Astrocyte (in vitro differentiated cells and primary cell): ENCODE measurements at regions not wholly inside any gene's neighbourhood (a gene's known extent, or its start where the extent isn't known, plus 50 kb on each side); places are given as distances from the start of the nearest gene placed in this dataset.

ENCODE experiments used
- DNase-seq: peaks from one replicate; pipeline ENCODE4 v3.0.0-alpha.2; 2010; ENCODE audit warnings: low read depth
- FAIRE-seq: peaks from 2 replicates; lab custom pipeline; 2011; peaks lifted over from hg19 to GRCh38; lab: Jason Lieb, UNC
- H2AFZ ChIP-seq: 2 replicates; pipeline ENCODE4 v1.6.0; 2012; ENCODE audit warnings: low read depth, low read length, inconsistent platforms
- H3K27ac ChIP-seq: 2 replicates; pipeline ENCODE4 v1.5.1; 2011; ENCODE audit warnings: low read depth, low read length, inconsistent platforms
- H3K27me3 ChIP-seq: 2 replicates; pipeline ENCODE4 v1.6.0; 2011; ENCODE audit warnings: low read length, inconsistent platforms; ENCODE audit not compliant: insufficient read depth
- H3K36me3 ChIP-seq: 2 replicates; pipeline ENCODE4 v1.5.1; 2011; ENCODE audit warnings: low read length, inconsistent platforms; ENCODE audit not compliant: insufficient read depth
- H3K4me1 ChIP-seq: 2 replicates; pipeline ENCODE4 v1.5.1; 2011; ENCODE audit warnings: low read length, inconsistent platforms; ENCODE audit not compliant: insufficient read depth
- H3K4me2 ChIP-seq: 2 replicates; pipeline ENCODE4 v1.6.0; 2012; ENCODE audit warnings: low read length, inconsistent platforms
- H3K4me3 ChIP-seq: 2 replicates; pipeline ENCODE4 v1.5.1; 2011; ENCODE audit warnings: low read depth, mild to moderate bottlenecking, low read length, inconsistent platforms; ENCODE audit not compliant: insufficient read depth
- H3K79me2 ChIP-seq: 2 replicates; pipeline ENCODE4 v1.6.0; 2012; ENCODE audit warnings: mild to moderate bottlenecking, low read length, inconsistent platforms; ENCODE audit not compliant: insufficient read depth
- H3K9ac ChIP-seq: 2 replicates; pipeline ENCODE4 v1.6.0; 2012; ENCODE audit warnings: mild to moderate bottlenecking, low read length, inconsistent platforms
- H3K9me3 ChIP-seq: 2 replicates; pipeline ENCODE4 v1.5.1; 2012; ENCODE audit warnings: low read depth, mild to moderate bottlenecking, low read length, inconsistent platforms; ENCODE audit not compliant: insufficient read depth
- H4K20me1 ChIP-seq: 2 replicates; pipeline ENCODE4 v1.6.0; 2012; ENCODE audit warnings: low read length, inconsistent platforms; ENCODE audit not compliant: insufficient read depth
- H3K27ac Mint-ChIP-seq: one replicate; pipeline ENCODE4 v1.8.0; 2021; ENCODE audit warnings: mild to moderate bottlenecking, mixed read lengths; ENCODE audit not compliant: unreplicated experiment
- H3K27me3 Mint-ChIP-seq: one replicate; pipeline ENCODE4 v1.8.0; 2021; ENCODE audit warnings: low read depth, mixed read lengths; ENCODE audit not compliant: unreplicated experiment
- H3K36me3 Mint-ChIP-seq: one replicate; pipeline ENCODE4 v1.8.0; 2021; ENCODE audit warnings: low read depth, mixed read lengths; ENCODE audit not compliant: unreplicated experiment
- H3K4me1 Mint-ChIP-seq: one replicate; pipeline ENCODE4 v1.8.0; 2021; ENCODE audit warnings: low read depth, mixed read lengths; ENCODE audit not compliant: unreplicated experiment
- H3K4me3 Mint-ChIP-seq: one replicate; pipeline ENCODE4 v1.8.0; 2021; ENCODE audit warnings: mild to moderate bottlenecking, moderate library complexity, mixed read lengths; ENCODE audit not compliant: unreplicated experiment
- H3K9me3 Mint-ChIP-seq: one replicate; pipeline ENCODE4 v1.8.0; 2021; ENCODE audit warnings: mild to moderate bottlenecking, mixed read lengths; ENCODE audit not compliant: unreplicated experiment
- EZH2 ChIP-seq: IDR thresholded peaks from 2 replicates; pipeline ENCODE4 v1.6.1; 2012; ENCODE audit warnings: mild to moderate bottlenecking, low read length, inconsistent platforms; ENCODE audit not compliant: insufficient read depth
- TF ChIP-seq, protein P1 (sequence below): IDR thresholded peaks from 2 replicates; pipeline ENCODE4 v1.5.1; 2011; ENCODE audit warnings: low read depth, mild to moderate bottlenecking, inconsistent platforms, low read length, moderate library complexity; ENCODE audit not compliant: insufficient read depth

- Mint-ChIP-seq H3K36me3 (no peaks in the 10 kb centered on the region), H3K27ac (no peak overlapping the region), H3K4me1 (peaks cover 6% of the 10 kb centered on the region), H3K27me3 (no peaks in the 10 kb centered on the region), H3K9me3 (no peaks in the 10 kb centered on the region), H3K4me3 (no peak overlapping the region)
- H4K20me1 ChIP-seq = no peaks in the 10 kb centered on the region
- no peaks in the 10 kb centered on the region for H3K79me2 ChIP-seq
- H3K4me2 ChIP-seq = no peak overlapping the region
- no peaks in the 10 kb centered on the region for H3K36me3 ChIP-seq
- no peak overlapping the region for H3K4me3 ChIP-seq
- H3K9me3 ChIP-seq = no peaks in the 10 kb centered on the region
- no peak overlapping the region for H3K9ac ChIP-seq
- H3K27ac ChIP-seq = no peak overlapping the region
- TF ChIP-seq, protein P1, sequence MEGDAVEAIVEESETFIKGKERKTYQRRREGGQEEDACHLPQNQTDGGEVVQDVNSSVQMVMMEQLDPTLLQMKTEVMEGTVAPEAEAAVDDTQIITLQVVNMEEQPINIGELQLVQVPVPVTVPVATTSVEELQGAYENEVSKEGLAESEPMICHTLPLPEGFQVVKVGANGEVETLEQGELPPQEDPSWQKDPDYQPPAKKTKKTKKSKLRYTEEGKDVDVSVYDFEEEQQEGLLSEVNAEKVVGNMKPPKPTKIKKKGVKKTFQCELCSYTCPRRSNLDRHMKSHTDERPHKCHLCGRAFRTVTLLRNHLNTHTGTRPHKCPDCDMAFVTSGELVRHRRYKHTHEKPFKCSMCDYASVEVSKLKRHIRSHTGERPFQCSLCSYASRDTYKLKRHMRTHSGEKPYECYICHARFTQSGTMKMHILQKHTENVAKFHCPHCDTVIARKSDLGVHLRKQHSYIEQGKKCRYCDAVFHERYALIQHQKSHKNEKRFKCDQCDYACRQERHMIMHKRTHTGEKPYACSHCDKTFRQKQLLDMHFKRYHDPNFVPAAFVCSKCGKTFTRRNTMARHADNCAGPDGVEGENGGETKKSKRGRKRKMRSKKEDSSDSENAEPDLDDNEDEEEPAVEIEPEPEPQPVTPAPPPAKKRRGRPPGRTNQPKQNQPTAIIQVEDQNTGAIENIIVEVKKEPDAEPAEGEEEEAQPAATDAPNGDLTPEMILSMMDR = no peak
- TF ChIP-seq EZH2 = no peak
- no peak overlapping the region for H2AFZ ChIP-seq
- H3K27me3 ChIP-seq = no peaks in the 10 kb centered on the region
- DNase-seq (no peak), FAIRE-seq (no peak)
- H3K4me1 ChIP-seq = no peaks in the 10 kb centered on the region
These were observed 168.9 kb downstream of the TRIML1 start for GRCh38 chr4:188308142-188308541.

DNA sequence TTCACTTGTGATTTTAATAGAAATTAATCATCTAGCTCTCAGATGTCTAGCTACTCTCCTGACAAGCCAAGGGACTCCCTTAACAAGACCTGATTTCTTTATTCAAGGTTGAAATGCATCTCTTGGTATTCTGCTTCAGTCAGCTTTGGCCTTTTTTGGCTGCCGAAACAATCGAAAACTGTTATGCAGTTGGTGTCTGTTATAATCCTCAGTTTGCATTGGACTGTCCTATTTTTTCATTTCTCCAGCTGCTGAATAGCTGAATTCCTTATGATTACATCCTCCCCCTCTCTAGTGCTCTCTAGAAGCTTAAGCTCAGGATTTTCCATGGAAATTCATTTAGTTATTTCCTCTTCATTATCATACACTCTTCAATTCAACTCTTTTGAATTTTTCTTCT lies 177.2 kb downstream of the TRIML1 start:
- FAIRE-seq = no peak
- H3K9me3 Mint-ChIP-seq = no peaks in the 10 kb centered on the region
- Histone ChIP-seq H4K20me1 (no peaks in the 10 kb centered on the region), H3K9ac (no peak overlapping the region), H3K27me3 (no peaks in the 10 kb centered on the region), H3K4me1 (no peaks in the 10 kb centered on the region), H3K79me2 (no peaks in the 10 kb centered on the region), H3K9me3 (no peaks in the 10 kb centered on the region), H2AFZ (no peak overlapping the region), H3K36me3 (no peaks in the 10 kb centered on the region), H3K4me2 (no peak overlapping the region), H3K4me3 (no peak overlapping the region), H3K27ac (no peak overlapping the region)
- no peak overlapping the region for H3K27ac Mint-ChIP-seq
- H3K4me3 Mint-ChIP-seq = no peak overlapping the region
- H3K36me3 Mint-ChIP-seq = no peaks in the 10 kb centered on the region
- DNase-seq = no peak
- H3K27me3 Mint-ChIP-seq = no peaks in the 10 kb centered on the region
- no peak for TF ChIP-seq EZH2
- TF ChIP-seq, protein P1 = no peak
- no peaks in the 10 kb centered on the region for H3K4me1 Mint-ChIP-seq

DNA sequence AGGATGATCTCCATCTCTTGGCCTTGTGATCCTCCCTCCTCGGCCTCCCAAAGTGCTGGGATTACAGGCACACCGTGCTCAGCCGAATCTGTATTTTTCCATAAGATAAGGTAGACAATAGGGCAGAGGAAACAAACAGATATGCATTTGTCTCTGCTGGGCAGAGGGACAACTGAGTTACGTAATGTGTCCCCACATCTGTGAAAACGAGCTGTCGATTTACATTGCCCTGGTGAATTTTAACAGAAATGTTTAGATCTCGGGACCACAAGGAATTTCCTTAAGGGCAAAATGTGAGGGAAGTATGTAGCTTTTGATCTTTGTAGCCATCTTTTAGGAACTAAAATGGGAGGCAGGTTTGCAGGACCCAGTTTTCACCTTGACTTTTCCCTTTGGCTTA lies 189.7 kb downstream of the TRIML1 start:
- Histone ChIP-seq H3K4me1 (no peaks in the 10 kb centered on the region), H3K4me3 (no peak overlapping the region), H3K36me3 (no peaks in the 10 kb centered on the region), H3K79me2 (no peaks in the 10 kb centered on the region), H3K9ac (no peak overlapping the region), H3K4me2 (no peak overlapping the region), H3K27ac (no peak overlapping the region), H4K20me1 (no peaks in the 10 kb centered on the region), H3K27me3 (no peaks in the 10 kb centered on the region), H2AFZ (no peak overlapping the region), H3K9me3 (peaks cover 7% of the 10 kb centered on the region)
- H3K36me3 Mint-ChIP-seq = no peaks in the 10 kb centered on the region
- H3K9me3 Mint-ChIP-seq = peaks cover 2% of the 10 kb centered on the region
- DNase-seq (no peak), FAIRE-seq (no peak)
- no peak overlapping the region for H3K27ac Mint-ChIP-seq
- no peaks in the 10 kb centered on the region for H3K27me3 Mint-ChIP-seq
- no peak for TF ChIP-seq EZH2
- TF ChIP-seq, protein P1 = no peak
- H3K4me1 Mint-ChIP-seq = no peaks in the 10 kb centered on the region
- peak overlapping the region; percentile 40 for H3K4me3 Mint-ChIP-seq
